Epithelial cell of esophagus (primary cell): ENCODE measurements at regions not wholly inside any gene's neighbourhood (a gene's known extent, or its start where the extent isn't known, plus 50 kb on each side); places are given as distances from the start of the nearest gene placed in this dataset.
A peak's percentile ranks its signal among the peaks of the same experiment; 100 is the strongest.

Source experiments
- DNase-seq: peaks from one replicate; pipeline ENCODE4 v3.0.0; 2010; ENCODE audit warnings: low read depth
- H3K4me3 ChIP-seq: 2 replicates; pipeline ENCODE4 v1.5.1; 2011; ENCODE audit warnings: mild to moderate bottlenecking, low read length, control low read depth
- TF ChIP-seq, protein P1 (sequence below): IDR thresholded peaks from 2 replicates; pipeline ENCODE4 v1.5.1; 2011; ENCODE audit warnings: low read depth, mild to moderate bottlenecking, low read length, control low read depth, inconsistent platforms; ENCODE audit not compliant: insufficient read depth; ENCODE audit errors: missing control alignments

- TF ChIP-seq, protein P1, sequence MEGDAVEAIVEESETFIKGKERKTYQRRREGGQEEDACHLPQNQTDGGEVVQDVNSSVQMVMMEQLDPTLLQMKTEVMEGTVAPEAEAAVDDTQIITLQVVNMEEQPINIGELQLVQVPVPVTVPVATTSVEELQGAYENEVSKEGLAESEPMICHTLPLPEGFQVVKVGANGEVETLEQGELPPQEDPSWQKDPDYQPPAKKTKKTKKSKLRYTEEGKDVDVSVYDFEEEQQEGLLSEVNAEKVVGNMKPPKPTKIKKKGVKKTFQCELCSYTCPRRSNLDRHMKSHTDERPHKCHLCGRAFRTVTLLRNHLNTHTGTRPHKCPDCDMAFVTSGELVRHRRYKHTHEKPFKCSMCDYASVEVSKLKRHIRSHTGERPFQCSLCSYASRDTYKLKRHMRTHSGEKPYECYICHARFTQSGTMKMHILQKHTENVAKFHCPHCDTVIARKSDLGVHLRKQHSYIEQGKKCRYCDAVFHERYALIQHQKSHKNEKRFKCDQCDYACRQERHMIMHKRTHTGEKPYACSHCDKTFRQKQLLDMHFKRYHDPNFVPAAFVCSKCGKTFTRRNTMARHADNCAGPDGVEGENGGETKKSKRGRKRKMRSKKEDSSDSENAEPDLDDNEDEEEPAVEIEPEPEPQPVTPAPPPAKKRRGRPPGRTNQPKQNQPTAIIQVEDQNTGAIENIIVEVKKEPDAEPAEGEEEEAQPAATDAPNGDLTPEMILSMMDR = no peak
- H3K4me3 ChIP-seq = no peak overlapping the region
- DNase-seq = peak; percentile 10
Measured at GRCh38 chr20:48275286-48276020, 490.2 kb upstream of the SULF2 start.

- TF ChIP-seq, protein P1 = no peak
- DNase-seq = no peak
- no peak overlapping the region for H3K4me3 ChIP-seq
Measured at GRCh38 chr20:48273843-48274242, 488.6 kb upstream of the SULF2 start.

DNA sequence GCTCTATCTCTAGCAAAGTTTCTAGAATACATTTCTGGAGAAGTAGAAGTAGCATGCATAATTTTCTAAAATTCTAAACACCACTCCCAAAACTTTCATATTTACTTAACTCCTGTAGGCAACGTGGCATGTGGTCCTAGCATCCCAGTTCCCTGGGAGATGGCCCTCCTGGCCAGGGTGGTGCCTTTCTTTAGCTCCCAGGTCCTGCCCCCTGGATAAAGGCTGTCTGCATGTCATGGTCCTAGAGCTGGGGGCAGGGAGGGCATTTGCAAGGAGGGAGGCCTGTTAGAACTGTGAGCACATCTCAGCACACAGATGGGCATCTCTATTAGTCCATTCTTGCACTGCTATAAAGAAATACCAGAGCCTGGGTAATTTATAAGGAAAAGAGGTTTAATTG, 485.6 kb upstream of the SULF2 start:
- no peak for DNase-seq
- TF ChIP-seq, protein P1 = no peak
- H3K4me3 ChIP-seq = no peak overlapping the region

- no peak for DNase-seq
- no peak overlapping the region for H3K4me3 ChIP-seq
- TF ChIP-seq, protein P1 = no peak
Measured at GRCh38 chr20:48267860-48268633, 482.8 kb upstream of the SULF2 start.

- TF ChIP-seq, protein P1 = no peak
- no peak for DNase-seq
- no peak overlapping the region for H3K4me3 ChIP-seq
Measured at GRCh38 chr20:48266571-48266970, 481.3 kb upstream of the SULF2 start.

- no peak overlapping the region for H3K4me3 ChIP-seq
- TF ChIP-seq, protein P1 = no peak
- no peak for DNase-seq
Measured at GRCh38 chr20:48265791-48266190, 480.5 kb upstream of the SULF2 start.
